ENCODE measurements at regions not wholly inside any gene's neighbourhood (a gene's known extent, or its start where the extent isn't known, plus 50 kb on each side); places are given as distances from the start of the nearest gene placed in this dataset.
A peak's percentile ranks its signal among the peaks of the same experiment; 100 is the strongest.

DNA sequence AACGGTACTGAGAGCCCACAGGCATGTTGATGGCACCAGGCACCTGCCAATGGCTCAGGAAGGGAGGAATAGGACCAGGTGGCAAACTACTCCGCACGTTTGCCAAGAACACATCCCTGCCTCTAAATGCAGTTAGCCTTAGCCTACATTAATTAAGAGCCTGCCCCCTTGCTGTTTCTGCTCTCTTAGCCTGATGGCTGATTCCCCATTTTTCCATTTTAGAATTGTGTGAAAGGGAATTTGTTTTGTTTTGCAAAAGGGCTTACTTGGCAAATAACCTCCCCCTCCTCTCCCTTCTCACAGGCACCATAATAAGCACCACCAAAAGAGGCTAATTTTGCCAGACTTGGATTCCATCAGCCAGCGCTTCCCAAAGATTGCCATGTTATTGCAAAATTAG lies 1203.2 kb downstream of the SORCS3 start:
- H3K36me3 ChIP-seq (replicated peaks; ENCODE audit: insufficient read depth, low read depth) = no peaks in the 10 kb centered on the region
- no peaks in the 10 kb centered on the region for H3K9me3 ChIP-seq (ENCODE audit: low read depth)
- H3K4me3 ChIP-seq = no peak overlapping the region
- H4K20me1 ChIP-seq (ENCODE audit: insufficient read depth, poor library complexity, severe bottlenecking) = no peaks in the 10 kb centered on the region
- 49% methylated on average over 4 of the region's 4 CpGs for WGBS (ENCODE audit: low lambda C conversion rate, missing lambda C conversion rate)
- no peaks in the 10 kb centered on the region for H3K79me2 ChIP-seq
- no peaks in the 10 kb centered on the region for H3K27me3 ChIP-seq
- no peak overlapping the region for H2AFZ ChIP-seq
- no peak overlapping the region for H3K27ac ChIP-seq
- peak overlapping the region; percentile 9 for H3K4me2 ChIP-seq
- TF ChIP-seq EZH2phosphoT487 (IDR thresholded peaks at IDR 0.05; ENCODE audit: low read depth, severe bottlenecking, unreplicated experiment) (no peak), EZH2 (IDR thresholded peaks at IDR 0.05; ENCODE audit: borderline replicate concordance) (no peak)
- TF ChIP-seq, protein P1, sequence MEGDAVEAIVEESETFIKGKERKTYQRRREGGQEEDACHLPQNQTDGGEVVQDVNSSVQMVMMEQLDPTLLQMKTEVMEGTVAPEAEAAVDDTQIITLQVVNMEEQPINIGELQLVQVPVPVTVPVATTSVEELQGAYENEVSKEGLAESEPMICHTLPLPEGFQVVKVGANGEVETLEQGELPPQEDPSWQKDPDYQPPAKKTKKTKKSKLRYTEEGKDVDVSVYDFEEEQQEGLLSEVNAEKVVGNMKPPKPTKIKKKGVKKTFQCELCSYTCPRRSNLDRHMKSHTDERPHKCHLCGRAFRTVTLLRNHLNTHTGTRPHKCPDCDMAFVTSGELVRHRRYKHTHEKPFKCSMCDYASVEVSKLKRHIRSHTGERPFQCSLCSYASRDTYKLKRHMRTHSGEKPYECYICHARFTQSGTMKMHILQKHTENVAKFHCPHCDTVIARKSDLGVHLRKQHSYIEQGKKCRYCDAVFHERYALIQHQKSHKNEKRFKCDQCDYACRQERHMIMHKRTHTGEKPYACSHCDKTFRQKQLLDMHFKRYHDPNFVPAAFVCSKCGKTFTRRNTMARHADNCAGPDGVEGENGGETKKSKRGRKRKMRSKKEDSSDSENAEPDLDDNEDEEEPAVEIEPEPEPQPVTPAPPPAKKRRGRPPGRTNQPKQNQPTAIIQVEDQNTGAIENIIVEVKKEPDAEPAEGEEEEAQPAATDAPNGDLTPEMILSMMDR (IDR thresholded peaks at IDR 0.05; ENCODE audit: poor library complexity) = no peak
- peaks cover 11% of the 10 kb centered on the region for H3K4me1 ChIP-seq (ENCODE audit: insufficient read depth)
- no peaks in the 10 kb centered on the region for H3K9me2 ChIP-seq (replicated peaks; ENCODE audit: insufficient read depth)
- DNase-seq (ENCODE audit: low spot score) = no peak

DNA sequence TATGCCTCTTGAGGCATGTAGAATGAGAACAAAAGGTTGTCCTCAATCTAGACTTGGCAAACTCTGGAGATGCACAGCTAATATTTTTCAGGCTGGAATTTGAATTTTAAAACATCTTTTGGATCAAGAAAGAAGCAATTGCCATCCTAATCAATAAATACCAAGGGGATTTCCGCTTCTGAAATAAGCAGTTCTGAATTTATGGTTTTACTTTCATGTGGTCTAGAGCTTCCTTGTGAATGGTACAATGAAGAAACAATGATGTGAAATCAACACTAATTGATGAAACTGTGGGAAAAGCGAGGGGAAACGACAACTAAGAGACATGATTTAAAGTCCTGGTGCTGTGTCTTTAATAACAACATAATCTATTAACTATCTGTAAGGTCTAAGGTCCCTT lies 1202.7 kb downstream of the SORCS3 start:
- H3K9me2 ChIP-seq (replicated peaks; ENCODE audit: insufficient read depth) = no peaks in the 10 kb centered on the region
- WGBS (ENCODE audit: low lambda C conversion rate, missing lambda C conversion rate) = 59% methylated on average over 3 of the region's 3 CpGs
- H3K27ac ChIP-seq = no peak overlapping the region
- no peaks in the 10 kb centered on the region for H3K36me3 ChIP-seq (replicated peaks; ENCODE audit: insufficient read depth, low read depth)
- no peaks in the 10 kb centered on the region for H3K9me3 ChIP-seq (ENCODE audit: low read depth)
- H3K4me3 ChIP-seq = no peak overlapping the region
- H3K27me3 ChIP-seq = no peaks in the 10 kb centered on the region
- peaks cover 11% of the 10 kb centered on the region for H3K4me1 ChIP-seq (ENCODE audit: insufficient read depth)
- no peak overlapping the region for H2AFZ ChIP-seq
- no peaks in the 10 kb centered on the region for H3K79me2 ChIP-seq
- TF ChIP-seq EZH2 (IDR thresholded peaks at IDR 0.05; ENCODE audit: borderline replicate concordance) (no peak), EZH2phosphoT487 (IDR thresholded peaks at IDR 0.05; ENCODE audit: low read depth, severe bottlenecking, unreplicated experiment) (no peak)
- TF ChIP-seq, protein P1 (IDR thresholded peaks at IDR 0.05; ENCODE audit: poor library complexity) = no peak
- H4K20me1 ChIP-seq (ENCODE audit: insufficient read depth, poor library complexity, severe bottlenecking) = no peaks in the 10 kb centered on the region
- DNase-seq (ENCODE audit: low spot score) = no peak
- peak overlapping the region; percentile 9 for H3K4me2 ChIP-seq

DNA sequence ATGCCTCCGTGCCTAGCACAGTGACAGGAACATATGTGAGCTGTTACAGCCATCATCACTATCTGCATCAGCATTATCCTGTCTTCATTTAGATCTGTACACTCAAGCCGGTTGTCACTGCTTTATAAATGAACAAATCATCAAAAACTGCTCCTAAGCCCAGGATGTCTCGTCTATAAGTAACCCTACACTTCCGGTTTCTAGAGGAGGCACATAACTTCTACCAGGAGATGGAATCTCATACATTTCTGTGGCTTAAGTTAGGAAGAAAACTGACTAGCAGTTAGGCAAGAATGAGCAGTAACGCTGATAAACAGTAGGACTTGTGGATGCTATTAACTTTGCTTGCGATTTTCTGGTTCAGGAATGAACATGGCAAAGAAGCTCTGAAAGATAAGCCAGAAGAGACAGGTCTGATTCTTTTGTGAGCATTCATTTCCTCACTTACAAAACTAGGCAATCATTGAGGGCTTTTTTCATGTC lies 1199.2 kb downstream of the SORCS3 start:
- Histone ChIP-seq H3K9me3 (ENCODE audit: low read depth) (no peaks in the 10 kb centered on the region), H2AFZ (no peak overlapping the region), H3K4me3 (no peak overlapping the region), H3K79me2 (no peaks in the 10 kb centered on the region), H3K36me3 (replicated peaks; ENCODE audit: insufficient read depth, low read depth) (no peaks in the 10 kb centered on the region), H4K20me1 (ENCODE audit: insufficient read depth, poor library complexity, severe bottlenecking) (no peaks in the 10 kb centered on the region), H3K9me2 (replicated peaks; ENCODE audit: insufficient read depth) (no peaks in the 10 kb centered on the region), H3K4me1 (ENCODE audit: insufficient read depth) (peaks cover 11% of the 10 kb centered on the region), H3K4me2 (no peak overlapping the region), H3K27ac (no peak overlapping the region), H3K27me3 (no peaks in the 10 kb centered on the region)
- TF ChIP-seq EZH2phosphoT487 (IDR thresholded peaks at IDR 0.05; ENCODE audit: low read depth, severe bottlenecking, unreplicated experiment) = no peak
- TF ChIP-seq, protein P1 (IDR thresholded peaks at IDR 0.05; ENCODE audit: poor library complexity) = no peak
- TF ChIP-seq EZH2 (IDR thresholded peaks at IDR 0.05; ENCODE audit: borderline replicate concordance) = no peak
- WGBS (ENCODE audit: low lambda C conversion rate, missing lambda C conversion rate) = 53% methylated on average over 6 of the region's 6 CpGs
- DNase-seq (ENCODE audit: low spot score) = no peak

DNA sequence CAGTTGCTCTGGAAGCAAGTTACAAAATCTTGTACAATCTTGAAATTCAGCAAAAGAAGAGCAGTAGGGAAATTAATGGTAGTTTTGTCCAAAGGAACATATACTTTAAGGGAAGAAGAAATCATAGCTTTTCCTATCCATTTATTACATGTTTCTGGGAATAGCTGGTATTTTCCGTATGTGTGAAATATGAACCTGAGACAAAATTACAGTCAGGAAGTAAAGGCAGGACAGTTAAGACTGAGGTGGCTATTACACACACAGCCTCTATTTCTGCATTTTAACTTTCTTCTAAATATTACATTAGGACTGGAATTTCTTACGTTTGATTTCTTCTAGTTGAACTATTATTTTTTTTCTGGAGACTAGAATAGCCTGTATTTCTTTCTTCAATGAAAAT lies 1197.3 kb downstream of the SORCS3 start:
- Histone ChIP-seq H2AFZ (peak overlapping the region; percentile 22), H3K9me2 (replicated peaks; ENCODE audit: insufficient read depth) (no peaks in the 10 kb centered on the region), H3K27me3 (no peaks in the 10 kb centered on the region), H3K36me3 (replicated peaks; ENCODE audit: insufficient read depth, low read depth) (no peaks in the 10 kb centered on the region), H3K27ac (no peak overlapping the region), H3K9me3 (ENCODE audit: low read depth) (no peaks in the 10 kb centered on the region), H4K20me1 (ENCODE audit: insufficient read depth, poor library complexity, severe bottlenecking) (no peaks in the 10 kb centered on the region), H3K4me3 (no peak overlapping the region), H3K79me2 (no peaks in the 10 kb centered on the region), H3K4me1 (ENCODE audit: insufficient read depth) (peaks cover under 1% of the 10 kb centered on the region), H3K4me2 (peak overlapping the region; percentile 60)
- DNase-seq (ENCODE audit: low spot score) = no peak
- WGBS (ENCODE audit: low lambda C conversion rate, missing lambda C conversion rate) = 59% methylated on average over 2 of the region's 2 CpGs
- TF ChIP-seq EZH2 (IDR thresholded peaks at IDR 0.05; ENCODE audit: borderline replicate concordance) (no peak), EZH2phosphoT487 (IDR thresholded peaks at IDR 0.05; ENCODE audit: low read depth, severe bottlenecking, unreplicated experiment) (no peak)
- TF ChIP-seq, protein P1 (IDR thresholded peaks at IDR 0.05; ENCODE audit: poor library complexity) = no peak
